ENCODE measurements at regions not wholly inside any gene's neighbourhood (a gene's known extent, or its start where the extent isn't known, plus 50 kb on each side); places are given as distances from the start of the nearest gene placed in this dataset.

DNA sequence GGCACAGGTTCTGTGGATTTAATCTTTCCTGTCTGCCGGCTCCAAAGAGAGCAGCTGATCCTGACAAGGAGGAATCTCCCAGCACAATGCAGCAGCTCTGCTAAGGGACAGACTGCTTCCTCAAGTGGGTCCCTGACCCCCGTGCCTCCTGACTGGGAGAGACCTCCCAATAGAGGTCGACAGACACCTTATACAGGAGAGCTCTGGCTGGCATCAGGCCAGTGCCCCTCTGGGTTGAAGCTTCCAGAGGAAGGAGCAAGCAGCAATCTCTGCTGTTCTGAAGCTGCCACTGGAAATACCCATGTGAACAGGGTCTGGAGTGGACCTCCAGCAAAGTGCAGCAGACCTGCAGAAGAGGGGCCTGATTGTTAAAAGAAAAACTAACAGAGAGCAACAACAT is 630.2 kb upstream of the FTMT start:
- no peak for DNase-seq

DNA sequence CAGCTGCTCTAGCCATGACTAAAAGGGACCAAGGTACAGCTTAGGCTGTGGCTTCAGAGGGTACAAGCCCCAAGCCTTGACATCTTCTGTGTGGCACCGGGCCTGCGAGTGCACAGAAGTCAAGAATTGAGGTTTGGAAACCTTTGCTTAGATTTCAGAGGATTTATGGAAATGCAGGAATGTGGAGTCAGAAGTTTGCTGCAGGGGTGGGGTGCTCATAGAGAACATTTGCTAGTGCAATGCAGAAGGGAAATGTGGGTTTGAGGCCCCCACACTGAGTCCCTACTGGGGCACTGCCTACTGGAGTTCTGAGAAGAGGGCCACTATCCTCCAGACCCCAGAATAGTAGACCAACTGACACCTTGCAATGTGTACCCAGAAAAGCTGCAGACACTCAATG is 624.9 kb upstream of the FTMT start:
- DNase-seq = no peak

DNA sequence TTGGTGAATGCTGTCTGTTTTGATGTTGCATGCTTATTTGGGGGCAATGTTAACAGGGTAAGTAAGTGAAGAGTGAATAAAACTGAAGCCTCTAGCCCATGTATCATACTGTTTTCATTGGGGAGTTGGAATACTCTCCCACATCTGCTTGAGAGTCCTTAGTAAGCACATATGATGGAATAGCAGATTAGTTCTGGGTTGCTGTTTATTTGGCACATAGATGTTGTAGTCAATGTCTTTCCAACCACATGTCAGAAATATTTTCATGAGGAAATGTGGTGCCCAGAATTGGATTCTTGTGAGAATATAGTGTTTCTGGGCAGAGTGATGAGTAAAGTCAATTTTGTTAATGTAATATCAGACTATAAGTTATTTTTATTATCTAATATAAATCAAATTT is 611.7 kb upstream of the FTMT start:
- DNase-seq = no peak

GRCh38 chr5:121246971-121247370 is 604.7 kb upstream of the FTMT start:
- DNase-seq = no peak

DNA sequence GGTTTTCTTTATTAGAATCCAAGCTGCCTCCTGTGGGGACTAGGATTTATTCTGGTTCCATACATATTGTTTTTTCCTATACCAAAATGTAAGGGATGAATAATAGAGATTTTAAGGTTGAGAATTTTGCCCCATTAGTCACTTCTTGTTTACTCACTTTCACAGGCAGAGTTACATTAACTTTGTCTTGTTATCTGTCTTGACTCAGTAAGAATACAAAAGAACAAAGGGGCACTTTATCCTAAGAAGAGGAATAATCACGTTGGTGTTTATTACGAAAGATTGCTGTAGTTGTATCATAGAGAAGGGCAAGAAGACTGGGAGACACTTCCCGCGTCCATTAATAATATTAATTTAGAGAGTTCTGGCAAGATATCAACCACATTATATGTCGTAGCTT is 599.7 kb upstream of the FTMT start:
- no peak for DNase-seq

DNA sequence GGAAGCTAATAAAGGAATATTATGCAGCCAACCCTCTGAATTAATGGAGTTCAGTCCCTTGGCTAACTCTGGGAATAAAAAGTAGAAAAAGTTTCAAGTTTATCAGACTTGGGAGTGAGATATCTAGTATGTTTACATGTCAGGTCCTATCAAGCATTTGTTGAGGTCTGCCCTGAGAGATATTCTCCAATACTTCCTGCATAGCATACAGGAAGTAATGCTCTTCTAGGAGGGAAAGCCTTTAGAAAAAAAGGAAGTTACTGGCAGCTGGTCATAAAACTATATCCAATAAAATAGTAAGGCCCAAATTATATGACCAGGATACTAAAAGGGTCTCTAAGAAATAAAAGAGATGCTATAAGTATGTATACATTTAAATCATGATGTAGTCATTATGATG is 594.1 kb upstream of the FTMT start:
- DNase-seq = no peak

DNA sequence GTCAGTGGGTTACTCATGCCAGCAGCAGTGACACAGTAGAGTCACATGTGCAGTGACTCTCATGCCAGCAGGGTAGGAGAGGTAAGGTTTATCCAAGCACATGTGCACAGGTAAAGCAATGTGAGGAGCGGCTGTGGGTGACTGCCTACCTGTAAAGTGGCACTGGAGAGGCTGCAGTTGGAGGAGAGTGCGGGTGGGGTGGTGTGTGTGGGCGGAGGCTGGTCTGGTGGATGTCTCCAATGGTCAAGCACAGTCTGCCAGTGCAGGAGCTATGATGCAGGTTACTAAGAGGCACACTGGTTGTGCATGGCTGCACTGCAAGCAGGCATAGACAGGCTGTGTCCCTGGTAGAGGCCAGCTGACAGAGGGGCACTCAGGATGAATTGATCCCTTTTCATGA is 588.2 kb upstream of the FTMT start:
- no peak for DNase-seq

DNA sequence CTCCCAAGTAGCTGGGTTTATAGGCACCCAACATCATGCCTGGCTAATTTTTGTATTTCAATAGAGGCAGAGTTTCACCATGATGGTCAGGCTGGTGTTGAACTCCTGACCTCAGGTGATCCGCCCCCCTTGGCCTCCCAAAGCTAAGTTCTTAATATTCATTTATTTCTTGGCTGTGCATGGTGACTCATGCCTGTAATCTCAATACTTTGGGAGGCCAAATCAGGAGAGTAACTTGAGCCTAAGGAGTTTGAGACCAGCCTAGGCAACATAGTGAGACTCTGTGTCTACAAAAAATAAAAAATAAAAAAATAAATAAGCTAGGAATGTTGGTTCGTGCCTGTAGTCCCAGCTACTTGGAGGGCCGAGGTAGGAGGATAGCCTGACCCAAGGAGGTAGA is 587.1 kb upstream of the FTMT start:
- no peak for DNase-seq

DNA sequence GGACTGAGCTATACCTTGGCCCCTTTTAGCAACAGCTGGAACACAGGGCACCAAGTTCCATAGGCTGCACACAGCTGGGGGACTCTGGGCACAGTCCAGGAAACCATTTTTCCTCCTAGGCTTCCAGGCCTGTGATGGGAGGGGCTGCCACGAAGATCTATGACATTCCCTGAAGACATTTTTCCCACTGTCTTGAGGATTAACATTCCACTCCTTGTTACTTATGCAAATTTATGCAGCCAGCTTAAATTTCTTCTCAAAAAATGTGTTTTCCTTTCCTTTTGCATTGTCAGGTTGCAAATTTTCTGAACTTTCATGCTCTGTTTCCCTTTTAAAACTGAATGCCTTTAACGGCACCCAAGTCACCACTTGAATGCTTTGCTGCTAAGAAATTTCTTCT is 580.1 kb upstream of the FTMT start:
- DNase-seq = no peak

GRCh38 chr5:121273833-121274433 is 577.7 kb upstream of the FTMT start:
- no peak for DNase-seq

- no peak for DNase-seq
These were observed 571.9 kb upstream of the FTMT start for GRCh38 chr5:121279801-121280200.

DNA sequence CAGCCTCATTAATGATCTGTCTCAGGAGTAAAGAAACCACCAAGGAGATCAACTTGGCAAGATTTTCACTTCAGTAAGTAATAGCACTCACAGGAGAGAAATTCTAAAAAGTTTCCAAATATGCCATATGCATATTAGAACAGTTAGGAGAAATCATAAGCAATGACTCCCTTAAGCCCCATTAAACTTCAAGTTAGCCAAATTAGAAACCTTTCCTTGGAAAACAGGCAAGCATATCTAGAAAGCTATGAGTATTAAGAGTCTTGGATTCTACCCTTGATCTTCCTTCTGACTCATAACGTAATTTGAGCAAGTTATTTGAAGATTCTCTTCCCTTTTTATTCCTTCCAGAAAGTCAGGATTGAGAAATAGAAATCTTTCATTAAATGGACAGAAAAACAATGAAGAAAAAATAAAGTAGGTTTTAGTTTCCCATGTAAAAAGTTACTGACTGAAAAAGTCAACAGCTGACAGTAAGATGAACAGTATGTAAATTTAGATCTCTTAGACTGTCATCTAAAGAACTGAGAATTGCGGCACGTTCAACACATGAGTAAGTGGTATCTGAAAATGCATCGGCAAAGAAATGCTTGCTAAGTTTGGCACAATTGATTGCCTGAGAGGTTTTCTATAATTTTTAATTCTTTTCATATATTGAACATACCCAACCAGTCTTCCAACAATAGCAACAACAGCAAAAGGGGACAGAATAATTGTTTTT is 565.7 kb upstream of the FTMT start:
- DNase-seq = no peak

DNA sequence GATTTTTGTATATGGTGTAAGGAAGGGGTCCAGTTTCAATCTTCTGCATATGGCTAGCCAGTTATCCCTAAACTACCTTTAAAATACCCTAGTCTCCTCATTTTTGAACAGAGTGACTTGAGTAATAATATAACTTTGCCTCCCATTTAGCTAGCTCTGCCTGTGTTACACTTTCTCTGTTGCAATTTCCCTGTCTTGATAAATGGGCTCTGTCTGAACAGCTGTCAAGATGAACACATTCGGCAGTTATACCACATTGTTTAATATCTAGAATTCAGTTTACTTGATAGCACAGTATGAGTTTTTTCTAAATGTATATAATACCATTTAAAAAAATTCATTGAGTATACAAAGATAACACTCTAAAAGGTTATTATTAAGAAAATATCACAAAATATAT is 562.9 kb upstream of the FTMT start:
- DNase-seq = no peak

GRCh38 chr5:121292664-121293063 is 559.0 kb upstream of the FTMT start:
- no peak for DNase-seq

DNA sequence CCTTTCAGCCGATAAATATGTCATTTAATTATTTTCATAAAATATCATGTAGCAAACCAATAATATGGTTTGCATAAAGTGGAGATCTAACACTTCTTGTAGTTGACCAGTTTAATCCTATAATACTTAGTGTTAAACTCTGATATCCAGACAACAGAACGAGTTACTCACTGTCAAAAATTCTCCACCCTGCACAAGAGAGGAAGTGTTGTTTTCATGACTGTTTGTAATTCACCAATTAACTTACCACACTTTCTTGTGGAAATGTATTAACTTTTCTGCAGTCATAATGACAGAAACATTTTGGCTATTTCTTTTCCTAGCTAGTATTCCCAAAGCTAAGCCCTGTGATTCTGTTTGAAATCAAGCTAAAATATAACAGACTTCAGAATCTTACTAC is 555.3 kb upstream of the FTMT start:
- DNase-seq = no peak

DNA sequence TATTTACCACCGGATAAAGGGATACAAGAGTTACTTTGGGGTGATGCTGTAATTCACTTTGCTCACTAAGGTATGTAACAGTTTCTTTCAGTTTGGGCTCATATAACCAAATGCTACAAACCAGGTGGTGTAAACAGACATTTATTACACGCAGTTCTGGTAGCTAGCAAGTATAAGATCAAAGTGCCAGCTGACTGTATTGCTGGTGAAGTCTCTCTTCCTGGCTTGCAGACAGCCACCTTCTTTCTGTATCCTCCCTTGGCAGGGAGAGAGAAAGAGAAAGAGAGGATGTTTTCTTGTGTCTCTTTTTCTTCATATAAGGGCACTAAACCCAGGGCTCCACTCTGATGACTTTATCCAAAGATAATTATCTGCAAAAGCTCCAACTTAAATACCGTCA is 552.5 kb upstream of the FTMT start:
- DNase-seq = no peak

- no peak for DNase-seq
These were observed 546.8 kb upstream of the FTMT start for GRCh38 chr5:121304838-121305237.

GRCh38 chr5:121313886-121314285 is 537.8 kb upstream of the FTMT start:
- no peak for DNase-seq

DNA sequence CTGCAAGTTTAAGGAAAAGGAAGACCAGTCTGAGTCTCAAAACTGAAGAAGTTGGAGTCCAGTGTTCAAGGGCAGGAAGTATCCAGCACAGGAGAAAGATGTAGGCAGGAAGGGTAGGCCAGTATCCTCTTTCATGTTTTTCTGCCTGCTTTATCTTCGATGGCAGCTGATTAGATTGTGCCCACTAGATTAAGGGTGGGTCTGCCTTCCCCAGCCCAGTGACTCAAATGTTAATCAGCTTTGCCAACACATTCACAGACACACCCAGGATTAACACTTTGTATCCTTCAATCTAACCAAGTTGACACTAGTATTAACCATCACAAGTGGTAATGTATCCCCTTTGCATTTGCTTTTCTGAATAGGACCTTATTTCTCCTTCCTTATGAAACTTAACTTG is 535.9 kb upstream of the FTMT start:
- no peak for DNase-seq

GRCh38 chr5:121319292-121319691 is 532.4 kb upstream of the FTMT start:
- DNase-seq = no peak

- no peak for DNase-seq
These were observed 525.8 kb upstream of the FTMT start for GRCh38 chr5:121325930-121326329.

- DNase-seq = no peak
These were observed 501.3 kb upstream of the FTMT start for GRCh38 chr5:121350181-121350930.

GRCh38 chr5:121366515-121366914 is 485.2 kb upstream of the FTMT start:
- no peak for DNase-seq

DNA sequence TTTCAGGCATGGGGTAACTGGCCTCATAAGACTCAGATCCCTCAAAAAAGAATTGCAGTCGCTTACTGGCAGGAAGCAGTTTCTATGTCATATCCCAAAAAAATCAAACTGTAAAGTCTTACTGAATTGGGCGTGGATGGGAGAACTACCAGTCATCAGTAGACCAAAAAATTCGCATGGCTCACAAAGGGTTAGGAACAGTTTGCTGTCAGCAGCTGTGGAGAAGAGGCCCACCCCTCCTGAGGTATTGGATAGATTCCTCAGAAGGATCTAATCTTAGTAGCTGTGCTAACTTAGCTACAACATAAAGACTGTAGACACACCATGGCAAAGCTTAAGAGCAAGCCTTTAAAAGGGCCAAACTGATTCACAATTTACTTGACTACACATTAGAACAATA is 478.3 kb upstream of the FTMT start:
- DNase-seq = no peak

- no peak for DNase-seq
These were observed 474.2 kb upstream of the FTMT start for GRCh38 chr5:121377461-121377860.
